Neural progenitor cell (in vitro differentiated cells): ENCODE measurements at regions not wholly inside any gene's neighbourhood (a gene's known extent, or its start where the extent isn't known, plus 50 kb on each side); places are given as distances from the start of the nearest gene placed in this dataset.

ENCODE experiments used
- EZH2 ChIP-seq: fragments of 200-600 bp; sonication (generic); IDR thresholded peaks from 2 replicates; pipeline ENCODE4 v1.6.1; 2017; ENCODE audit warnings: antibody characterized with exemption, mild to moderate bottlenecking, moderate library complexity
- EZH2phosphoT487 ChIP-seq: fragments of 200-600 bp; sonication (generic); IDR thresholded peaks from 2 replicates; pipeline ENCODE4 v1.6.1; 2017; ENCODE audit warnings: antibody characterized with exemption
- TF ChIP-seq, protein P1 (sequence below): fragments of 200-600 bp; sonication (generic); IDR thresholded peaks from 2 replicates; pipeline ENCODE4 v1.5.1; 2017; ENCODE audit warnings: antibody characterized with exemption, mild to moderate bottlenecking

DNA sequence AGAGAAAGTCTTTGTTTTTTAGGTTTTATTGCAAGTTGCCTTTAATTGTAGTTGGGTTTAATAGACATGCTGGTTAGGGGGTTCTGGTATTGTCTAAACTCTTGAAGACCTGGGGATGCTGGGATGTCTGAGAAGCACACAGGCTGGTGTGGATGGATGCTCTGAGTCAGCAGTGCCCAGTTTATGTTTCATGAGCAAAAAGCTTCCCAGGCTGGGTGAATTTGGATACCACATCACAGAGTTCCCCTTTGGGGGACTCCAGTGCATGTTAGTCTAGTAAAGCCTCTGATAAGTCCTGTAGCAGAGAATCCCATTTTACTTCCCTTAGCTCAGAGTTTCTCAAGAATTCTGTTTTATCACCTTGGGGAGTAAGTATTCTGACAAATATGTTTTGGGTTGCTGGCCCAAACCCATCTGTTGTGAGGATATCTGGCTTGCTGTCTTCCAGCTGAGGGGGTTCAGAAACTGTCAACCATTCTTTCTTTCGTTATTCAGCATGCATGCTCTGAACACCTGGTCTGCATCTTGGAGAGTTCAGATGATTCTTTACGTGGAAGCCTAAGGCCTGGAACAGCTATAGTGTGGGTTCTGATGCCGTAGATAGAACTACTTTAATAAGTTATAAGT is 509.1 kb downstream of the VRK1 start:
- TF ChIP-seq, protein P1, sequence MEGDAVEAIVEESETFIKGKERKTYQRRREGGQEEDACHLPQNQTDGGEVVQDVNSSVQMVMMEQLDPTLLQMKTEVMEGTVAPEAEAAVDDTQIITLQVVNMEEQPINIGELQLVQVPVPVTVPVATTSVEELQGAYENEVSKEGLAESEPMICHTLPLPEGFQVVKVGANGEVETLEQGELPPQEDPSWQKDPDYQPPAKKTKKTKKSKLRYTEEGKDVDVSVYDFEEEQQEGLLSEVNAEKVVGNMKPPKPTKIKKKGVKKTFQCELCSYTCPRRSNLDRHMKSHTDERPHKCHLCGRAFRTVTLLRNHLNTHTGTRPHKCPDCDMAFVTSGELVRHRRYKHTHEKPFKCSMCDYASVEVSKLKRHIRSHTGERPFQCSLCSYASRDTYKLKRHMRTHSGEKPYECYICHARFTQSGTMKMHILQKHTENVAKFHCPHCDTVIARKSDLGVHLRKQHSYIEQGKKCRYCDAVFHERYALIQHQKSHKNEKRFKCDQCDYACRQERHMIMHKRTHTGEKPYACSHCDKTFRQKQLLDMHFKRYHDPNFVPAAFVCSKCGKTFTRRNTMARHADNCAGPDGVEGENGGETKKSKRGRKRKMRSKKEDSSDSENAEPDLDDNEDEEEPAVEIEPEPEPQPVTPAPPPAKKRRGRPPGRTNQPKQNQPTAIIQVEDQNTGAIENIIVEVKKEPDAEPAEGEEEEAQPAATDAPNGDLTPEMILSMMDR: no peak
- TF ChIP-seq EZH2 (no peak), EZH2phosphoT487 (no peak)
